ENCODE measurements at regions not wholly inside any gene's neighbourhood (a gene's known extent, or its start where the extent isn't known, plus 50 kb on each side); places are given as distances from the start of the nearest gene placed in this dataset.
"Not testable (repeated sequence)": the region's sequence is repeated elsewhere in the genome, so short reads cannot be mapped to it uniquely, and the experiment has no call there.

DNA sequence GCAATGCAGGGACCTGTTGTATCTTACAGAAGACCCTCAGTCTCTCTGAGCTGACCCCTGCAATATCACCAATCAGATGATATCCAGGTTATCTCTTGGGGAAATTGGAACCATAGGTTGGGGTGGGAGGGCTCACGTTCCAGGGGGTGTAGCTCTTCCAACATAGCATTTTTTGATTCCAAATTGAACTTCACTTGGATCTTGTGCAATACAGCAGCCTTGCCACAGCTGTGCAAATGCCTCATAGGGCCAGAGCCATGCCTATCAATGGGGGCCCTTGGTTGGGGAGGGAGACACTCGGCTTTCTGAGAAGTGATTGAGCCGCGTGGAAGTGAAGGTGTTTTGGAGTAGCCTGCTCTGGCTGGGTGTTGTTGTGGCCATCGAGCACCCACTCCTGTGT is 117.2 kb upstream of the PITX1 start:
- H3K27me3 ChIP-seq (ENCODE audit: control insufficient read depth, insufficient read depth, low read length) = no peaks in the 10 kb centered on the region
- H3K4me1 ChIP-seq (ENCODE audit: control insufficient read depth, insufficient read depth, low read length) = no peaks in the 10 kb centered on the region

DNA sequence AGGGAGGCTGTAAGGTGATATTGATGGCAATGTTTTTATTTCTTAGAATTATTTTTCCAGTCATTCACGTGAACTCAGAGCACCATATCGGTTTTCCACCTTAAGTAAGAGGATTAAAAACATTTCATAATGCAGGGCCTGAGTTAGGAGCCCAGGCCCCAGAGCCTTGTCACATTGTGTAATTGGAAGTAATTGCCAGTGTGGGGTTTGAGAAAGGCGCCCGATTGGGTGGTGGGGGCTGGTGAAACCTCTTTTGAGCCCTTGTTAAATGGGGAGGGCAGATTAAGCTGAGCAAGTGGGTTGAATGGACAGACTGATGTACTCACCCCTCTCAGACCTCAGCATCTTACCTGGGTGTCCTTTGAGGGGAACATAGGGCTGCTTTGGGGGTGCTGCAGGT is 116.7 kb upstream of the PITX1 start:
- H3K4me1 ChIP-seq (ENCODE audit: control insufficient read depth, insufficient read depth, low read length) = no peaks in the 10 kb centered on the region
- H3K4me3 ChIP-seq (ENCODE audit: low read length) = no peak overlapping the region
- H3K27me3 ChIP-seq (ENCODE audit: control insufficient read depth, insufficient read depth, low read length) = no peaks in the 10 kb centered on the region
- H3K9ac ChIP-seq (ENCODE audit: low read length) = no peak overlapping the region
- H3K36me3 ChIP-seq (ENCODE audit: control insufficient read depth, insufficient read depth, low read length) = no peaks in the 10 kb centered on the region
- no peaks in the 10 kb centered on the region for H3K9me3 ChIP-seq (ENCODE audit: control insufficient read depth, low read length)

More for the DNA sequence above, 117.2 kb upstream of the PITX1 start:
- Histone ChIP-seq H3K9ac (ENCODE audit: low read length) (no peak overlapping the region), H3K4me3 (ENCODE audit: low read length) (no peak overlapping the region), H3K9me3 (ENCODE audit: control insufficient read depth, low read length) (no peaks in the 10 kb centered on the region), H3K36me3 (ENCODE audit: control insufficient read depth, insufficient read depth, low read length) (no peaks in the 10 kb centered on the region)

DNA sequence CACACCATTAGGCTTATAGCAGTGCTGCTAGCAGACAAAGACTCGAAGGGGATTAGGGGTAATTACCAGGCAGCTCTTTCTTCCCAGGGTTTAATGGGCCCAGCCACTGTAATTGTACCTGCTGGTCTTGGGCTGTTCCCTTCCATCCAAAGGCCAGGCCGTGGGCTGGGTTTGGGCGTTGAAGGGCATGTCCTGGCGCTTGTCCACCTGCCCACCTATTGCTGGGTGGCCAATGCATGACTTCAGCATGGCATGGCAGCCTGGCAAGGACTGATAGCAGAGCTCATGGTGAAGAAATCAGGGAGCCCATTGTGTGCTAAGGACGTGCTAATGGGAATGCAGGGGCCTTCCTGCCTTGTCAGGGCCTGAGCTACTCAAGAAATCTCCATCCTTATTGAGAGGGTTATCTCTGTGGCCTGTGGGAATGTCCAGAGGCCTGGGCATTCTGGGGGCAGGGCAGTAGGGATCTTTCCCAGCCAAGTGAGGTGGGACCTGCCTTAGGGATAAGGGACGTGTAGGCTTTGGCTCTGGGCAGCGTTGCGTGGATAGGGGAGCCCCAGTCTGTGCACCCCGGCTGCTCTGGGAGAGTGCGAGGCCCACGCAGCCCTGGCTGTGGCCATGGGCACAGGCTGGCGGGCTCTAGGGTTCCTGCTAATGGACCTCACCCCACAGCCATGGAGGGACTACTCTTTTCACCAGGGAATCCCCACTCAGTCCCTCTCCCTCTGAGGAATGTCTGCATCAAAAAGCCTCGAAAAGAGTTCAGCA is 116.1 kb upstream of the PITX1 start:
- no peaks in the 10 kb centered on the region for H3K4me1 ChIP-seq (ENCODE audit: control insufficient read depth, insufficient read depth, low read length)
- no peaks in the 10 kb centered on the region for H3K36me3 ChIP-seq (ENCODE audit: control insufficient read depth, insufficient read depth, low read length)
- H3K27me3 ChIP-seq (ENCODE audit: control insufficient read depth, insufficient read depth, low read length) = no peaks in the 10 kb centered on the region
- H3K9me3 ChIP-seq (ENCODE audit: control insufficient read depth, low read length) = no peaks in the 10 kb centered on the region
- H3K4me3 ChIP-seq (ENCODE audit: low read length) = no peak overlapping the region
- no peak overlapping the region for H3K9ac ChIP-seq (ENCODE audit: low read length)

DNA sequence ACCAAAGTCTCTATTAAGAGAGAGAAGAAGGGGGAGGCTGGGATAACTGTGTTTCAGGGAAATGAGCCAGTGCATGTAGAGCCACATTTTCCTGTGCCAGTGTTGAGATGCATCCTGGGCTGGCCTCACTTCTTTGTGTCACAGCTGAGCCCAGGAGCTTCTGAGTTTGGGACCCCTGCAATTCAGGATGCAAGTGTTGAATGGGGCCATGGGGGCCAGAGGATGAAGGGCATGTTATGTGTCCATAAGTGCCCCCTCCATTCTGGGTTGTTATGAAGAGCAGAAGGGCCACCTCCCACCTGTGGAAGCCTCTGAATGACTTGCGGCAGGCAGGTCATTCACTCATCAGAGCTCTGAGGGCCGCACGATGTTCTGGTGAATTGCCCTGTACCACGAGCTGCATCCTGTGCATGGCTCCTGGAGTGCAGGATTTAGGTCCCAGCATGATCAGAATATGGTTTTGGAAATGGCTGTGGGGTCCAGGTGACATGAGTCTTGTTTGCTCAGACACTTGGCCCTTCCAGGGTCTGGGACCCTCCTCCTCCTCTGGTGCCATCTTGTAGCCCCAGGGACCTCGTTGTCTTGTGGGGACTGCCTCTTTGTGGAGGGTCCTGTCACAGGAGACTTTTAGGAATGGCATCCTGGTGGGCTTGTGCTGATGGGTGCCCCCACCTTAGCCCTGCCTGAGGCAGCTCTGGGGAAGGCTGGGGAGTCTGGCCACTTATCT is 115.4 kb upstream of the PITX1 start:
- H3K9ac ChIP-seq (ENCODE audit: low read length) = no peak overlapping the region
- no peaks in the 10 kb centered on the region for H3K27me3 ChIP-seq (ENCODE audit: control insufficient read depth, insufficient read depth, low read length)
- H3K9me3 ChIP-seq (ENCODE audit: control insufficient read depth, low read length) = no peaks in the 10 kb centered on the region
- H3K36me3 ChIP-seq (ENCODE audit: control insufficient read depth, insufficient read depth, low read length) = no peaks in the 10 kb centered on the region
- H3K4me1 ChIP-seq (ENCODE audit: control insufficient read depth, insufficient read depth, low read length) = no peaks in the 10 kb centered on the region
- H3K4me3 ChIP-seq (ENCODE audit: low read length) = no peak overlapping the region

DNA sequence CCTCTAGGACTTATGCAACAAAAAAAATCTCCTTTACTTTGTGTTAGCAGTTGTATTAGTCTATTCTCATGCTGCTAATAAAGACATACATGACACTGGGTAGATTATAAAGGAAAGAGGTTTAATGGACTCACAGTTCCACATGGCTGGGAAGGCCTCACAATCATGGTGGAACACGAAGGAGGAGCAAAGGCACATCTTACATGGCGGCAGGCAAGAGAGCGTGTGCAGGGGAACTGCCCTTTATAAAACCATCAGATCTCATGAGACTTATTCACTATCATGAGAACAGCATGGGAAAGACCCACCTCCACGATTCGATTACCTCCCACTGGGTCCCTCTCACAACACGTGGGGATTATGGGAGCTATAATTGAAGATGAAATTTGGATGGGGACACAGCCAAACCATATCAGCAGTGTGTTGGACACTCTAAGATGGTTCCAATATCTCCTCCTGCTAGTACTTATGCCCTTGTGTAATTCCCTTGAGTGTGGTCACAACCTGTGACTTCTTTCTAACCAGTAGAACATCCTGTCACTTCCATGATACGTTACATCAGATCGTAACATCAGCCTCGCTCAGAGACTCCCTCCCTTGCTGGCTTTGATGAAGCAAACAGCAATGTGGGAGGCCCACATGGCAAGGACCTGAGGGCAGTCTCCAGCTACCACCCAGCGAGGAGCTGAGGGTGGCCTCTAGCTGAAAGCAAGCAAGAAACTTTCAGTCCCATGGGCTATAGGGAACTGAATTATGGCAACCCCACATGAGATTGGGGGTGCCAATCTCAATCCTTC is 113.5 kb upstream of the PITX1 start:
- Histone ChIP-seq H3K27me3 (ENCODE audit: control insufficient read depth, insufficient read depth, low read length) (no peaks in the 10 kb centered on the region), H3K9ac (ENCODE audit: low read length) (no peak overlapping the region), H3K4me3 (ENCODE audit: low read length) (no peak overlapping the region), H3K36me3 (ENCODE audit: control insufficient read depth, insufficient read depth, low read length) (no peaks in the 10 kb centered on the region), H3K9me3 (ENCODE audit: control insufficient read depth, low read length) (no peaks in the 10 kb centered on the region), H3K4me1 (ENCODE audit: control insufficient read depth, insufficient read depth, low read length) (peaks cover 1% of the 10 kb centered on the region)

DNA sequence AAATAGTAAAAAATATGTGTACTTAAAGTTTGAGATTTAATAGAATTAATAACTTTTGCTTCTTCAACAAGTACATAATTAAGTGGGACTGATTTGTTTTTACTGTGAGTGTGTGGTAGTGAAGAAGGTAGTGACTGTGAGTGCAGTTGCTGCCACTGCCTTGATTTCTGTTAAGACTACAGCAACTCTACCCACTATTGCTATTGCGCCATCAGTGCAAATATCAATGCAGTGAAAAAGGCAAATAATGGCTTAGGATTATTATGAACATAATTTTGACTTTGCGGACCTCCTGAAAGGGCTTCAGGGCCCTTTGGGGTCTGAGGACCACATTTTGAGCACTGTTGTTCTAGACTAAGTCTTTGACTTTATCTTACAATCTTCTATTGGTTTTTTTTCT is 112.0 kb upstream of the PITX1 start:
- Histone ChIP-seq H3K4me1 (ENCODE audit: control insufficient read depth, insufficient read depth, low read length) (peaks cover 16% of the 10 kb centered on the region), H3K27me3 (ENCODE audit: control insufficient read depth, insufficient read depth, low read length) (no peaks in the 10 kb centered on the region), H3K4me3 (ENCODE audit: low read length) (no peak overlapping the region), H3K9ac (ENCODE audit: low read length) (no peak overlapping the region), H3K36me3 (ENCODE audit: control insufficient read depth, insufficient read depth, low read length) (no peaks in the 10 kb centered on the region), H3K9me3 (ENCODE audit: control insufficient read depth, low read length) (no peaks in the 10 kb centered on the region)

DNA sequence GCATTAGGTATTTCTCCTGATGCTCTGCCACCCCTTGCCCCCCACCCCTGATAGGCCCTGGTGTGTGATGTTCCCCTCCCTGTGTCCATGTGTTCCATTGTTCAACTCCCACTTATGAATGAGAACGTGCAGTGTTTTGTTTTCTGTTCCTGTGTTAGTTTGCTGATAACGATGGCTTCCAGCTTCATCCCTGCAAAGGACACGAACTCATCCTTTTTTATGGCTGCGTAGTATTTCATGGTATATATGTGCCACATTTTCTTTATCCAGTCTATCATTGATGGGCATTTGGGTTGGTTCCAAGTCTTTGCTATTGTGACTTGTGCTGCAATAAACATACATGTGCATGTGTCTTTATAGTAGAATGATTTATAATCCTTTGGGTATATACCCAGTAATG is 109.7 kb upstream of the PITX1 start:
- H3K4me1 ChIP-seq (ENCODE audit: control insufficient read depth, insufficient read depth, low read length) = peaks cover 27% of the 10 kb centered on the region
- not testable (repeated sequence) for H3K36me3 ChIP-seq (ENCODE audit: control insufficient read depth, insufficient read depth, low read length); H3K4me3 ChIP-seq (ENCODE audit: low read length); H3K27me3 ChIP-seq (ENCODE audit: control insufficient read depth, insufficient read depth, low read length); H3K9ac ChIP-seq (ENCODE audit: low read length); H3K9me3 ChIP-seq (ENCODE audit: control insufficient read depth, low read length)

DNA sequence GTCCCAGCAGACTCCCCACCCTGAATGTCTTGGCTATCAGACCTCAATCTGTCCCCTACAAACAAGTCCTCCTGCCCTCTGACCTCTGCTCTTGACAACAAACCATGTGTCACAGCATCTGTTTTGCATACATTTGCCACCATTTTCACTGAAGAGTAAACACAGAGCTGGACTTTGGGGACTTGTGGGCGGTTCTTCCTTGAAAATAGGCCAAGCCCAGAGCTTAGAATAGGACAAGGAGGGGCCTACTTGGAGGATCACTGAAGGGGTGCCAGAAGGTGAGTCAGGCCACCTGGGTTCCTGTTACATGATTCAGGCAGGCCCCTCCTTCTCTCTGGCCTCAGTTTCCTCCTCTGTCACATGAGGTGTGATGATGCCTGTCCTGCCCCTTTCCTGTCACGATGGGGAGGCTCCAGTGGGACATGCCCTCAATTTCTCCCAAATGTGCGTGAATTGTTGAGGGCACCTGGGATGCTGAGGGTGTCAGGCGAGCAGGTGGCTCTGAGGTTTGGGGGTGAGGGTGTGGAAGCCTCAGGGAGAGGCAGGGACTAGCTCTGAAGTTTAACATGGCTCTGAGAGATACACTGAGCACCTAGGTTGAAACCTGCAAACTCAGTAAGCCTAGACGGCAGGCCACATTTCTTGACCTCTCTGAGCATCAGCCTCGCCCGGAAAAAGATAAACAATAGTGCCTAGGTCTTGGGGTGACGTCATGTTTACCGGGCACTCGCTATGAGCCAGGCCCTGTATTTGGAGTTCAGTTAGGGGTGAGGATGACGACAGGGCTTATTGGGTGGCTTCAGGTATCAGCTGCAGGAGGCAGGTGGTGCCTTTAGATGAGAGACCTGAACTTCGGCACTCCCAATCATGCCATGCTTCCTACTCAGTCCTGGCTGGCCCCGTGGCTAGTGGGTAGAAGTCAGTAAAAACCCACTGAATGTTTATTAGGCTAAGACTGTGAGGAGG is 107.6 kb upstream of the PITX1 start:
- no peak overlapping the region for H3K4me3 ChIP-seq (ENCODE audit: low read length)
- peaks cover 27% of the 10 kb centered on the region for H3K4me1 ChIP-seq (ENCODE audit: control insufficient read depth, insufficient read depth, low read length)
- H3K9ac ChIP-seq (ENCODE audit: low read length) = no peak overlapping the region
- no peaks in the 10 kb centered on the region for H3K9me3 ChIP-seq (ENCODE audit: control insufficient read depth, low read length)
- H3K36me3 ChIP-seq (ENCODE audit: control insufficient read depth, insufficient read depth, low read length) = no peaks in the 10 kb centered on the region
- H3K27me3 ChIP-seq (ENCODE audit: control insufficient read depth, insufficient read depth, low read length) = no peaks in the 10 kb centered on the region

DNA sequence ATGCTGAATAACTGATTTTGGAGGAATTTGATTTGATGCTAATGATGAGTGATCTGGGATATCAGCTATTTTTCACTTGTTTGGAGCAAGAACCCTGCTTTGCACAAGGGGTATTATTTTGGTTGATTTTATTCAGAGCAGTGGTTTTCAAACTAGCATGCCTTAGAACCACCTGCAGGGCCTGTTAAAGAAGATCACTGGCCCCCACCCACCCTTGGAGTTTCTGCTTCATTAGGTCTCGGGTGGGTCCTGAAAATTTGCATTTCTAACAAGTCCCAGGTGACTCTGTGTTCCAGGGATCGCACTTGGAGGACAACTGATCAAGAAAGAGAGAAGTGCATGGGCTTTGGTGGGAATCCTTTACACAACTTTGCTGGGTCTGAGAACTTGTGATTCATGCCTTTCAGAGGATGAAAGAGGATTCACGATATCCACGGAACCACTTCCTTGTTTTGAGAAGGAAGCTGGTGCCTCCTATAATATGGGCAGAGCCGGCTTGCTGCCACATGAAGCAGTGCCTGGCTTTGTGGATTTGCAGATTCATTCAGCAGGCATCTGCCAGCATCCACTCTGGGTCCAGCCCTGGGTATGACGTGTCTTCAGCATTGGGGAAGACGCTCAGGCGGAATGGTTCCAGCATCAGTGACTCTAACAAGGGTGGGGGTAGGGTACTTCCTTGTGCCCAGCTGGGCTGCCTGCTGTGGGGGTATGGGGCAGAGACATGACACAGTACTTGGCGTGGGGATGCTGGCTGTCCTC is 106.6 kb upstream of the PITX1 start:
- Histone ChIP-seq H3K36me3 (ENCODE audit: control insufficient read depth, insufficient read depth, low read length) (no peaks in the 10 kb centered on the region), H3K27me3 (ENCODE audit: control insufficient read depth, insufficient read depth, low read length) (no peaks in the 10 kb centered on the region), H3K4me1 (ENCODE audit: control insufficient read depth, insufficient read depth, low read length) (peaks cover 36% of the 10 kb centered on the region), H3K9ac (ENCODE audit: low read length) (no peak overlapping the region), H3K9me3 (ENCODE audit: control insufficient read depth, low read length) (no peaks in the 10 kb centered on the region), H3K4me3 (ENCODE audit: low read length) (no peak overlapping the region)

DNA sequence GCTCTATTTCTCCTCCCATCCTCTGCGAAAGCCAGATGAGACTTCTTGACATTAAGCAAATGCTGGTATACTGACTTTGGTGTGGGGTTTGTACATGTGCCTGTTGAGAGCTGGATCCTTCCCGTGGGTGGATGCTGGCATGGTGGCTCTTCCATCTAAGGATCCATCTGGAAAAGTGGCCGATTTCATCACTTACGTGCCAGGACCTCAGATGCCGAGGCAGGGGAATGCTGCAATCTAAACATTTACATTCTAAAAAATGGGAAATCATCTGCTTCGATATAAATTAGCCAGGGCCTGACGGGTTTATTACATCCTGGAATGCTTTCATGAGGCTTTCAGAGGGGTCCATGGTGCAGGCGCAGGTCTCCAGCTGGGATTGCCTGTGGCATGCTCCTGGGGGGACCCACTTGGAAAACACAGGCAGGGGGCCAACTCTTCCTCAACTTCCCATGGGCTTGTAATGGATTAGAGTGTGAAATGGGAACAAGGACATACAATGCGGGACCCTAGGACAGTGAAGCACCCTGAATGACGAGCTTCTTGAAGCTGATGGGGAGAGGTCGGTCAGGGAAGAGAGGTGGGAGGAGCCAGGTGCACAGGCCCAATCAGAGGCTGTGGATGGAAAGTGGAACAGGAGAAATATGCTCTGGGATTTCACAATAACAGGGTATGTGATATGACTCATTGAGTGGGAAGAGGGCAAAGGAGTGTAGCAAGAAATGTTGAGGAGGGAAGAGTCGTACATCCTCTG is 105.5 kb upstream of the PITX1 start:
- Histone ChIP-seq H3K36me3 (ENCODE audit: control insufficient read depth, insufficient read depth, low read length) (no peaks in the 10 kb centered on the region), H3K9ac (ENCODE audit: low read length) (no peak overlapping the region), H3K4me1 (ENCODE audit: control insufficient read depth, insufficient read depth, low read length) (peaks cover 46% of the 10 kb centered on the region), H3K4me3 (ENCODE audit: low read length) (no peak overlapping the region), H3K27me3 (ENCODE audit: control insufficient read depth, insufficient read depth, low read length) (no peaks in the 10 kb centered on the region), H3K9me3 (ENCODE audit: control insufficient read depth, low read length) (no peaks in the 10 kb centered on the region)
